BLaER1 treated with 17β-estradiol and CSF1 and Interleukin-3, amounts not matched to agents 10 nM and 100 nM (cell line): ENCODE measurements at regions not wholly inside any gene's neighbourhood (a gene's known extent, or its start where the extent isn't known, plus 50 kb on each side); places are given as distances from the start of the nearest gene placed in this dataset.
A peak's percentile ranks its signal among the peaks of the same experiment; 100 is the strongest.

Source experiments
- H3K27ac ChIP-seq, 11 experiments: shearing (Covaris generic); formaldehyde crosslinking; 2 replicates each; pipeline ENCODE4 v1.8.1; 2022
- H3K27me3 ChIP-seq, 11 experiments: shearing (Covaris generic); formaldehyde crosslinking; 2 replicates each; pipeline ENCODE4 v1.8.1; 2022
- H3K36me3 ChIP-seq, 11 experiments: shearing (Covaris generic); formaldehyde crosslinking; 2 replicates each; pipeline ENCODE4 v1.8.1; 2022
- H3K4me1 ChIP-seq, 10 experiments: shearing (Covaris generic); formaldehyde crosslinking; 2 replicates each; pipeline ENCODE4 v1.8.1; 2022
- H3K4me2 ChIP-seq, 11 experiments: shearing (Covaris generic); formaldehyde crosslinking; 2 replicates each; pipeline ENCODE4 v1.8.1; 2022
- H3K4me3 ChIP-seq, 10 experiments: shearing (Covaris generic); formaldehyde crosslinking; 2 replicates each; pipeline ENCODE4 v1.8.1; 2022
- H3K9ac ChIP-seq, 11 experiments: shearing (Covaris generic); formaldehyde crosslinking; 2 replicates each; pipeline ENCODE4 v1.8.1; 2022
- H3K9me3 ChIP-seq, 11 experiments: shearing (Covaris generic); formaldehyde crosslinking; replicated peaks in 1 of 11; 2 replicates each; pipeline ENCODE4 v1.8.1; 2022
- H4K20me1 ChIP-seq, 11 experiments: shearing (Covaris generic); formaldehyde crosslinking; 2 replicates each; pipeline ENCODE4 v1.8.1; 2022
- Cebpa-rat ChIP-seq, 11 experiments: shearing (Covaris generic); IDR thresholded peaks; 2 replicates each; pipeline ENCODE4 v1.8.1; 2022

DNA sequence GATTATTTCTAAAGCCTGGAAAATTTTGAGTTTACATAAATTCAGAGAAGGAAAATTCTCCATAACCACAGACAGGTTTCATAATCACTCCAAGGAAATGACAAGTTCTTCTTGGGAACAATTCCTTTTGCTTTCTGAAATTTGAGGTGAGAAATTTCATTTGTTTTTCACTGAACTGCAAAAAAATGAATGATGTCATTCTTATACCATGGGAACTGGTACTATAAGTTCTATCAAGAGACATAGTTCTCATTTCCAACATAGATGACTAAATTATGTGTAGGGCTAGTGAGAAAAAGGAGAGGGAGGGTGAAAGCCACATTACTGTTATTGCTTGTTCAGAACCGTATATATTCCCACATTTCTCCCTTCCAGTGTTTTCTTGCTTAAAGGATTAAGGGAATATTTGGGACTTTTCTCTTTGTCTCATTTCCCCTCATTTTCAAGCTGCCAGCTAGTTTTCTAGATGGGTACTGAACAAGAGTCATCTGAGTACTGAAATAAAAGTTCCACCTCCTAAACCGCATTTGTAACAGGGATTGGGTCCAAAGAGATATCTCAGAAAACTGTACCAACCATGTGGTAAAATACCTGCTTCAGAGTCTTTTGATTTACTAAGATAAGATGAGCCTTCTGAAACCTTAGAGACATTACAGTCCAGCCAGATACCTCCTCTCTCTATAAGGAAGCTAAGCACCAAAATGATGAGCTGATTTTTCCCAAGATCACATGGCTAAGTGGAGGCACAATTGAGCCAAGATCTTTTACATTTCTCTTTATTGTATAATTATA is 144.3 kb upstream of the PRDM1 start:
- Histone ChIP-seq H3K27ac (no peak overlapping the region), H4K20me1 (no peaks in the 10 kb centered on the region), H3K4me2 (peak overlapping the region in 1 of 11 experiments; percentile 9; a peak in 1 of 22 replicates), H3K4me3 (no peak overlapping the region), H3K27me3 (no peaks in the 10 kb centered on the region), H3K4me1 (peaks cover 7 to 20% (median 8%) of the 10 kb centered on the region in 10 experiments; a peak in 19 of 20 replicates), H3K9ac (no peak overlapping the region), H3K9me3 (no peaks in the 10 kb centered on the region; a peak in 1 of 22 replicates), H3K36me3 (no peaks in the 10 kb centered on the region)
- TF ChIP-seq Cebpa-rat (IDR thresholded peaks at IDR 0.05): no peak

DNA sequence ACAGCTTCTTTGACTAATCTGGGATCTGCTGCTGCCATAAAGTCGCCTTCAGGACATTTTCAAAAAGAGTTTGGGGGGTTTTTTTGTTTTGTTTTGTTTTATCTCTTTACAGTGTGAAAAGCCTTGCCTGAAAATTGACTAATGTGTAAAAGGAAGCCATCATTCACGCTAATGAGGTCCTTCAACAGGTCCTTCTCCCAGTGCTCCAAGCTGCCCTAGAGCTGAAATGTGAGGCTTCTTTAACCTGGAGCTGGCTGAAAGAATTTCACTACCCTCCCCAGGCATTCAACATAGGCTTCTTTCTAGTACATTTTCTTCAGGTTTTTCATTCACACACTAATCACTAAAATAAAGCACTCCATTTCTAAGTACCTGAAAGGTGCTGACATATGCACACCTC is 145.1 kb upstream of the PRDM1 start:
- Histone ChIP-seq H3K36me3 (no peaks in the 10 kb centered on the region), H4K20me1 (no peaks in the 10 kb centered on the region), H3K4me2 (0 out of 22 replicates have a peak overlapping the region, but pooled peaks of 2 of the 11 experiments have one; percentile 7 to 9), H3K9ac (no peak overlapping the region), H3K27me3 (no peaks in the 10 kb centered on the region), H3K4me1 (peaks cover 7 to 20% (median 8%) of the 10 kb centered on the region in 10 experiments; a peak in 19 of 20 replicates), H3K27ac (no peak overlapping the region), H3K4me3 (no peak overlapping the region), H3K9me3 (no peaks in the 10 kb centered on the region; a peak in 1 of 22 replicates)
- TF ChIP-seq Cebpa-rat (IDR thresholded peaks at IDR 0.05): no peak

- Histone ChIP-seq H4K20me1 (no peaks in the 10 kb centered on the region), H3K9ac (no peak overlapping the region), H3K4me1 (peaks cover 7 to 28% (median 9%) of the 10 kb centered on the region in 10 experiments; a peak in 19 of 20 replicates), H3K36me3 (no peaks in the 10 kb centered on the region), H3K27ac (no peak overlapping the region), H3K9me3 (peaks cover 0 to 9% (median 0%) of the 10 kb centered on the region in 11 experiments; a peak in 4 of 22 replicates), H3K4me3 (no peak overlapping the region), H3K4me2 (no peak overlapping the region), H3K27me3 (no peaks in the 10 kb centered on the region)
- TF ChIP-seq Cebpa-rat (IDR thresholded peaks at IDR 0.05): no peak
Observed at GRCh38 chr6:105936972-105937371, 149.2 kb upstream of the PRDM1 start.

DNA sequence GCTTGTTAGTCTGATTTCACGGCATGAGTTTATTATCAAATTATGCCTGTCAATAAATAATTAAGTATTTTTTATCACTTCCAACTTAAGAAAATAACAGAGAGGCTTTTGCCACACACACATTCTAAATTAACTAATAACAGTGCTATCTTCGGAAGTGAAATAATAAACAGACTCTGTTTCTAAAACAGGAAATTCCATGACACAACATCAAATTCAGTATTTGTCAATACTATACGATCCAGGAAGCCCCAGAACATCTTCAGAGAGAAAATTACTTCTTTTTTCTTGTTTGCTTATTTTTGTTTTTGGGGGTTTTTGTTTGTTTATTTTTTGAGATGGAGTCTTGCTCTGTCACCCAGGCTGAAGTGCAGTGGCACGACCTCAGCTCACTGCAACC is 150.7 kb upstream of the PRDM1 start:
- Histone ChIP-seq H3K36me3 (no peaks in the 10 kb centered on the region), H3K4me2 (peak overlapping the region in 2 of 11 experiments; percentile 0 to 10; a peak in 2 of 22 replicates), H3K4me1 (peaks cover 7 to 30% (median 12%) of the 10 kb centered on the region in 10 experiments; a peak in 19 of 20 replicates), H4K20me1 (no peaks in the 10 kb centered on the region), H3K9me3 (peaks cover 0 to 9% (median 0%) of the 10 kb centered on the region in 11 experiments; a peak in 4 of 22 replicates), H3K9ac (no peak overlapping the region), H3K27me3 (no peaks in the 10 kb centered on the region), H3K27ac (peak overlapping the region in 1 of 11 experiments; percentile 33; a peak in 1 of 22 replicates), H3K4me3 (no peak overlapping the region)
- TF ChIP-seq Cebpa-rat (IDR thresholded peaks at IDR 0.05): no peak

- no peak overlapping the region for H3K4me2 ChIP-seq
Observed at GRCh38 chr6:105934708-105935107, 151.4 kb upstream of the PRDM1 start.

DNA sequence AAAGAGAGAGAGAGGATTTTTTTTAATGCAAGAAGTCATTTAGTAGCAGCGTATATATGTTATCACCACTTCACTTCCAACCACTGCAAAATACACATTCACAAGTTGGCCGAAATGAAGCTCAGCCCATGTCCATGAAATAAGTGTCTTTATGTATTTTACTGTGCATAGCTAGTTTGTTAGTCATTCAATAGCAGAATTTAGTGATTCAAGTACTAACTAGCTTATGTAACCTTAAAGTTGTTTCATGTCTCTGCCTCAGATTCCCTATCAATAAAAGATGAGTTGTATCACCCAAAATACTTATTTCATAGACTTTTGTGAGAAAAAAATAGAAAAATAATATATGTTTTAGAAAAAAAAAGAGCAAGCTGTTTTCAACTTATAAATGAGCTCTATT is 153.7 kb upstream of the PRDM1 start:
- Histone ChIP-seq H3K4me2 (0 out of 22 replicates have a peak overlapping the region, but pooled peaks of 1 of the 11 experiments have one; percentile 20), H3K9me3 (peaks cover 0 to 9% (median 0%) of the 10 kb centered on the region in 11 experiments; a peak in 3 of 22 replicates), H3K27ac (no peak overlapping the region), H3K9ac (no peak overlapping the region), H3K36me3 (no peaks in the 10 kb centered on the region), H3K27me3 (no peaks in the 10 kb centered on the region), H4K20me1 (no peaks in the 10 kb centered on the region), H3K4me1 (peaks cover 0 to 21% (median 3%) of the 10 kb centered on the region in 10 experiments; a peak in 6 of 20 replicates), H3K4me3 (no peak overlapping the region)
- no peak for TF ChIP-seq Cebpa-rat (IDR thresholded peaks at IDR 0.05)

More at GRCh38 chr6:105934708-105935107, 151.4 kb upstream of the PRDM1 start:
- no peaks in the 10 kb centered on the region for H3K27me3 ChIP-seq
- H3K4me1 ChIP-seq: peaks cover 7 to 30% (median 12%) of the 10 kb centered on the region in 10 experiments; a peak in 19 of 20 replicates
- no peaks in the 10 kb centered on the region for H3K36me3 ChIP-seq
- no peaks in the 10 kb centered on the region for H4K20me1 ChIP-seq
- H3K4me3 ChIP-seq: no peak overlapping the region
- peaks cover 0 to 9% (median 0%) of the 10 kb centered on the region in 11 experiments; a peak in 3 of 22 replicates for H3K9me3 ChIP-seq
- no peak overlapping the region for H3K9ac ChIP-seq
- H3K27ac ChIP-seq: 0 out of 22 replicates have a peak overlapping the region, but pooled peaks of 1 of the 11 experiments have one; percentile 0
- no peak for TF ChIP-seq Cebpa-rat (IDR thresholded peaks at IDR 0.05)

DNA sequence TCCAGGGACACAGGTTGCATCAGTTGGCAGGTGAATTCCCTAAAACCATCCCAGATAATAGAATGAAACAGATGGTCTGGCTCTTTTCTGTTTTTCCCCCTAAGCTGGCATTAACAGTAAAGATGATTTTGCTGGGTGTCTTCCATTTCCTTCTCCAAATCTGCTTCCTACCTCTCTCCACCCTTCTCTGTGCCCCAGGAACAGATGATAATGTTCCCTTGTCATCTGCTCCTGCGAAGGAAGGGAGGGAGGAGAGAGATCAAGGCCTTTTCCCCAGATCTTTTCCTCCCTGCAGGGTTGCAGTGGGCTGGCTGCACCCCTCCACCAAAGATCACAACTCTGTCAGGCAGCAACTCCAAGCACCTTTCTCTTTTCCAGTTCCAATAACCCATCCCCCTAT is 156.5 kb upstream of the PRDM1 start:
- Histone ChIP-seq H3K4me1 (peaks cover 0 to 20% (median 3%) of the 10 kb centered on the region in 10 experiments; a peak in 7 of 20 replicates), H3K27me3 (no peaks in the 10 kb centered on the region), H3K4me2 (no peak overlapping the region), H3K9ac (no peak overlapping the region), H3K4me3 (no peak overlapping the region), H4K20me1 (no peaks in the 10 kb centered on the region), H3K9me3 (peaks cover 0 to 9% (median 0%) of the 10 kb centered on the region in 11 experiments; a peak in 3 of 22 replicates), H3K27ac (no peak overlapping the region), H3K36me3 (no peaks in the 10 kb centered on the region)
- TF ChIP-seq Cebpa-rat (IDR thresholded peaks at IDR 0.05): no peak

DNA sequence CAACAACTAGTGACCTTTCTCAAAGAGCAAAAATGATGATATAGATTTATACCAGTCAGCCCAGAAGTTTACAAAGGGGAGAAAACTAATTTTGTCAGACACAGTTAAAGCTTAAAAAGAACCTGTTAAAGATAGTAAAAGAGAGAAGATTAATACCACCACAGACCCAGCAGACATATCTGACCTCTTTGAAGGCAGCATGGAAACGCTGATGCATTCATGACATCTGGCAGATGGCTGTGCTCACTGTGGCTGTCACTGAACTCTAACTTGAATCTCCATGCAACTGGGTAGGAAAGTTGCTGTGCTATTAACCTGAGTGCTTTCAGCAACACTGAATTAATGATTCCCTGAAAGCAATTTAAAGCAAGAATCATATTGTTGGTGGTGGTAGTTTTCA is 159.8 kb upstream of the PRDM1 start:
- H3K4me3 ChIP-seq: no peak overlapping the region

GRCh38 chr6:105925706-105926105 is 160.4 kb upstream of the PRDM1 start:
- Histone ChIP-seq H3K36me3 (no peaks in the 10 kb centered on the region), H3K4me1 (peaks cover 0 to 16% (median 0%) of the 10 kb centered on the region in 10 experiments; a peak in 2 of 20 replicates), H3K4me3 (no peak overlapping the region), H3K9me3 (no peaks in the 10 kb centered on the region), H3K27ac (no peak overlapping the region), H3K27me3 (no peaks in the 10 kb centered on the region), H3K9ac (no peak overlapping the region), H4K20me1 (no peaks in the 10 kb centered on the region), H3K4me2 (no peak overlapping the region)
- TF ChIP-seq Cebpa-rat (IDR thresholded peaks at IDR 0.05): no peak

More for the DNA sequence above, 159.8 kb upstream of the PRDM1 start:
- Histone ChIP-seq H4K20me1 (no peaks in the 10 kb centered on the region), H3K4me1 (peaks cover 0 to 16% (median under 1%) of the 10 kb centered on the region in 10 experiments; a peak in 5 of 20 replicates), H3K4me2 (no peak overlapping the region), H3K27ac (no peak overlapping the region), H3K27me3 (no peaks in the 10 kb centered on the region), H3K9me3 (no peaks in the 10 kb centered on the region), H3K9ac (no peak overlapping the region), H3K36me3 (no peaks in the 10 kb centered on the region)
- no peak for TF ChIP-seq Cebpa-rat (IDR thresholded peaks at IDR 0.05)
